ENCODE measurements at regions not wholly inside any gene's neighbourhood (a gene's known extent, or its start where the extent isn't known, plus 50 kb on each side); places are given as distances from the start of the nearest gene placed in this dataset.

- no peak for TF ChIP-seq YY1 (IDR thresholded peaks at IDR 0.05; ENCODE audit: insufficient read depth, insufficient read length)
- no peak for TF ChIP-seq SUZ12 (IDR thresholded peaks at IDR 0.05; ENCODE audit: extremely low read depth, insufficient read depth, insufficient read length)
Measured at GRCh38 chr7:25815711-25816110, 336.3 kb upstream of the NFE2L3 start.

All from NT2/D1 (cell line).